ENCODE measurements at regions not wholly inside any gene's neighbourhood (a gene's known extent, or its start where the extent isn't known, plus 50 kb on each side); places are given as distances from the start of the nearest gene placed in this dataset.
A peak's percentile ranks its signal among the peaks of the same experiment; 100 is the strongest.

DNA sequence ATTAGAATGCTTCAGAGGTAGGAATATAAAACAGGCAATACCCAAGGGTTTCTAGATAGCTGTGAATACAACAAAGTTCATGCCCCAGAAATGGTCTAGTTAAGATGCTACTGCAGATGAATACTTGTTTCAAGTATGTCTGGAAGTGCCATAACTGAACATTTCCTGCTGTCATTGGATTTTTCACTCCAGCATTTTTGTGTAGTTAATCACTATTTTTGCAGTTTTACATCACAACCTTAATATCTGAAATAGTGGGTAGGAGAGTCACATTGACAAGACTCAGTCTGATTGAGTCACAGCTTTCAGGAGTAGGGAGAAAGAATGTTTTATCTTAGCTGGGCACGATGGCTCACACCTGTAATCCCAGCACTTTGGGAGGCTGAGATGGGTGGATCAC lies 126.4 kb upstream of the C1orf21 start:
- CTCF ChIA-PET, result interaction anchor here (1.2 to 1.4 kb wide), 2 partner anchors 13 to 18 kb away, joined by 3 to 4 read pairs; no protein-coding TSS in a partner anchor
- POLR2A ChIA-PET, result interaction anchor here (0.6 to 1.2 kb wide), 3 partner anchors 18 to 126 kb away, joined by 3 read pairs; partner anchors contain the start of gene C1orf21
- TF ChIP-seq, protein P1, sequence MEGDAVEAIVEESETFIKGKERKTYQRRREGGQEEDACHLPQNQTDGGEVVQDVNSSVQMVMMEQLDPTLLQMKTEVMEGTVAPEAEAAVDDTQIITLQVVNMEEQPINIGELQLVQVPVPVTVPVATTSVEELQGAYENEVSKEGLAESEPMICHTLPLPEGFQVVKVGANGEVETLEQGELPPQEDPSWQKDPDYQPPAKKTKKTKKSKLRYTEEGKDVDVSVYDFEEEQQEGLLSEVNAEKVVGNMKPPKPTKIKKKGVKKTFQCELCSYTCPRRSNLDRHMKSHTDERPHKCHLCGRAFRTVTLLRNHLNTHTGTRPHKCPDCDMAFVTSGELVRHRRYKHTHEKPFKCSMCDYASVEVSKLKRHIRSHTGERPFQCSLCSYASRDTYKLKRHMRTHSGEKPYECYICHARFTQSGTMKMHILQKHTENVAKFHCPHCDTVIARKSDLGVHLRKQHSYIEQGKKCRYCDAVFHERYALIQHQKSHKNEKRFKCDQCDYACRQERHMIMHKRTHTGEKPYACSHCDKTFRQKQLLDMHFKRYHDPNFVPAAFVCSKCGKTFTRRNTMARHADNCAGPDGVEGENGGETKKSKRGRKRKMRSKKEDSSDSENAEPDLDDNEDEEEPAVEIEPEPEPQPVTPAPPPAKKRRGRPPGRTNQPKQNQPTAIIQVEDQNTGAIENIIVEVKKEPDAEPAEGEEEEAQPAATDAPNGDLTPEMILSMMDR (IDR thresholded peaks at IDR 0.05; ENCODE audit: insufficient read depth, low read length, missing control alignments), result no peak
- H3K4me3 ChIP-seq (ENCODE audit: low read depth, low read length), result no peak overlapping the region
- peak; percentile 86 for DNase-seq (ENCODE audit: low read depth, low spot score)

DNA sequence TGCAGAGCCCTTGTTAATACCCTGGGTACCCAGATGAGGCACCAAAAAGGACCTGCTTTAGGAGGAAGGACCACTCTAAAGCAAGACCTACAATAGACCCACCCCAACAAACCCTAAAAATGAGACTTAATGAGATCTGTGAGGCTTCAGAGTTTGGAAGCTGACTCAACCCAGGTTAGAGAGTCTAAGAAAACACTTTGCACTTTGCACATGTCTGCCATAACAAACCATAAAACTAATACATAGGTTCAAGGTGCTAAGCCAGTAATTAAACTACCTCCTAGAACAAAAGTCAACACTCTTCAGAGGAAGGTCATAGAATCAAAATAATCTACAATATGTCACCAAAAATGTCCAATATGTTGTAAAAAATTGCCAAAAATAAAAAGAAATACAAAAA lies 124.7 kb upstream of the C1orf21 start:
- no peak for DNase-seq (ENCODE audit: low read depth, low spot score)
- POLR2A ChIA-PET, result no interaction called here
- CTCF ChIA-PET, result interaction anchor here (1.4 kb wide), 1 partner anchor 16 kb away, joined by 3 read pairs; no protein-coding TSS in a partner anchor

DNA sequence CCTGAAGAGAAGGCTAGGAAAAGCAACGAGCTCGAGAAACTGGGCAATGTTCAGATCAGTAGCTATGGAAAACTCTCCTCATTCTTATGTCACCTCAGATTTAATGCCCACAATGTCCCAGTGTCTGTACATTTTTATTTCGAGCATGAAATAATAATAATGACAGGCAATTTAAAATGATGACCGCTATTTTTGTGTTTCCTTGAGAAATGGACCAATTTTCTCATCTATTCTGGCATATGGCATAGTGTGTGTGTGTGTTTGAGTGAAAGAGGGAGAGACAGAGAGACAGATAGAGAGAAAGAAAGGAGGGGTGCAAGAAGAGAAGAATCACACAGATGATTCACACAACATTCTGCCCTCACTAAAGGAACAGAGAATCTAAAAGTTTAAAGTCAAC lies 119.1 kb upstream of the C1orf21 start:
- POLR2A ChIA-PET, result no interaction called here
- CTCF ChIA-PET, result interaction anchor here (2.0 kb wide), 1 partner anchor 396 kb away, joined by 6 read pairs; no protein-coding TSS in a partner anchor
- no peak for DNase-seq (ENCODE audit: low read depth, low spot score)
- no peak overlapping the region for H3K4me3 ChIP-seq (ENCODE audit: low read depth, low read length)
- TF ChIP-seq, protein P1 (IDR thresholded peaks at IDR 0.05; ENCODE audit: insufficient read depth, low read length, missing control alignments), result no peak

More for the DNA sequence above, 124.7 kb upstream of the C1orf21 start:
- no peak overlapping the region for H3K4me3 ChIP-seq (ENCODE audit: low read depth, low read length)
- TF ChIP-seq, protein P1 (IDR thresholded peaks at IDR 0.05; ENCODE audit: insufficient read depth, low read length, missing control alignments), result no peak

DNA sequence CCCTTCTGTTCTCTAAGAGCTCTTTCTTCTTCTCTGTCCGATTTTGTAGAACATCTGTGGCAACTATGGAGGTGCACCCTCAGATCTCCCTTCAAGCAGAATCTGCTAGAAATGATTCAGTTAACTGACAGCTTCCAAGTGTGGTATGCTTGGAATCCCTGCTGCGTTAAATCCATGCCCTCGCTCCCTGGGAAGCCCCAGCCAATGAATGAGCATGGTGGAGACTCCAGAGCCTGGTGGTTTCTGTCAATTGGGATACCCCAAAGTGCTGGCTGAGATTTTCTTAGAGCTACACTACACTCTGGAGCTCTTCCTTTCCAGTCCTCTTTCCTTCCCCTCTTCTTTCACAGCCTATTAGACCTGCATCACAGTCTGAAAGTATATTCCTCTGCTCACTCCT lies 116.3 kb upstream of the C1orf21 start:
- ChIA-PET POLR2A (interaction anchor here (1.3 kb wide), 1 partner anchor 28 kb away, joined by 3 read pairs; no protein-coding TSS in a partner anchor), CTCF (interaction anchor here (1.0 kb wide), 2 partner anchors 9 to 355 kb away, joined by 3 read pairs; no protein-coding TSS in a partner anchor)
- H3K4me3 ChIP-seq (ENCODE audit: low read depth, low read length), result no peak overlapping the region
- no peak for DNase-seq (ENCODE audit: low read depth, low spot score)
- TF ChIP-seq, protein P1 (IDR thresholded peaks at IDR 0.05; ENCODE audit: insufficient read depth, low read length, missing control alignments), result no peak

DNA sequence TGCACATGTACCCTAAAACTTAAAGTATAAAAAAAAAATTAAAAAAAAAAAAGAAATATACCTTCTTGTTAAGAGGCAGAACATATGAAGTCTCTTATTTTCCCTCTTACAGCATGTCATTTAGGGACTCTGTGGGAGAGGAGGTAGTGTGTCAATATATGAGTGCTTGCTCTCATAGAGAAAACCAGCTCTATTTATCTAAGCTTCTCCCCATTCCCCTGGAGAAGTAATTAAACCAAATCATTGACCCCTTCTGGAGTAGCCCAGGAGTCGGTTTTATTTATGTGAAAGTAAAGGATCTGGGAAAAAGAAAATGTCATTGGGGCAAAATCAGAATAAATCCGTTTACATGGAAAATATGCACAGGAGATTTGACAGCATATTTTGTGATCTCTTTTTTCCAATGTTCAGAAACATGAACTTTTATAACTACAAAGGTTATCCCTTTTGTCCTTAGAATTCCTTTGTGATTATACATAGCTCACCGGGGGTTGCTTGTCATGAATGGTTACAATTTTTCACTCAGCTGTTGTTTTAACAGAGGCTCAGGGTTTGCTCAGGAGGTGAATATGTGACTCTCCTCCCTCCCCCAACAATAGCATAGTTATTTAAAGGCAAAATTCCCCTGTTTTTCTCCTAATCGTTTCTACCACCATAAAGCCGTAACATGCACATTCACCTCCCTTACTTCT lies 114.5 kb upstream of the C1orf21 start:
- CTCF ChIA-PET, result no interaction called here
- H3K4me3 ChIP-seq (ENCODE audit: low read depth, low read length), result no peak overlapping the region
- POLR2A ChIA-PET, result no interaction called here
- TF ChIP-seq, protein P1 (IDR thresholded peaks at IDR 0.05; ENCODE audit: insufficient read depth, low read length, missing control alignments), result no peak
- no peak for DNase-seq (ENCODE audit: low read depth, low spot score)

DNA sequence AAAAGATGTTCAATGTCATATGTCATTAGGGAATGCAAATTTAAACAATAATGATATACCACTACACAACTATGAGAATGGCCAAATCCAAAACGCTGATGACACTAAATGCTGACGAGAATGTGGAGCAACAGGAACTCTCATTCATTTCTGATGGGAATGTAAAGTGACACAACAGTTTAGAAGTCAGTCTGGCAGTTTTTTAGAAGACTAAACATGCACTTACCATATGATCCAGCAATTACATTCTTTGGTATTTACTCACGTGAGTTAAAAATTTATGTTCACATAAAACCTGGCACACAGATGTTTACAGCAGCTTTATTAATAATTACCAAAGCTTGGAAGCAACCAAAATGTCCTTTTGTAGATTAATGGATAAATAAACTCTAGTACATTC lies 110.4 kb upstream of the C1orf21 start:
- no peak overlapping the region for H3K4me3 ChIP-seq (ENCODE audit: low read depth, low read length)
- DNase-seq (ENCODE audit: low read depth, low spot score), result no peak
- CTCF ChIA-PET, result no interaction called here
- POLR2A ChIA-PET, result no interaction called here
- TF ChIP-seq, protein P1 (IDR thresholded peaks at IDR 0.05; ENCODE audit: insufficient read depth, low read length, missing control alignments), result no peak
